Transverse colon (tissue), 4 donors: ENCODE measurements at regions not wholly inside any gene's neighbourhood (a gene's known extent, or its start where the extent isn't known, plus 50 kb on each side); places are given as distances from the start of the nearest gene placed in this dataset.

ENCODE experiments used
- DNase-seq: peaks from one replicate; pipeline ENCODE4 v3.0.0-alpha.2; 2019
- H3K27ac ChIP-seq, 4 donors: fragments of 200-600 bp; sonication (generic); 2 replicates each; pipeline ENCODE4 v1.5.1; 2016 to 2018; ENCODE audit warnings: inconsistent platforms in 4 of 4
- H3K27me3 ChIP-seq: fragments of 200-600 bp; sonication (generic); 2 replicates; pipeline ENCODE4 v1.5.1; 2017; ENCODE audit warnings: inconsistent platforms
- H3K36me3 ChIP-seq, 4 donors: fragments of 200-600 bp; sonication (generic); 2 replicates each; pipeline ENCODE4 v1.5.1; 2017 to 2019; ENCODE audit warnings: inconsistent platforms in 4 of 4
- H3K4me1 ChIP-seq, 4 donors: fragments of 200-600 bp; sonication (generic); 2 replicates each; pipeline ENCODE4 v1.5.1; 2017 to 2020; ENCODE audit warnings: inconsistent platforms in 4 of 4
- H3K4me3 ChIP-seq, 4 donors: fragments of 200-600 bp; sonication (generic); 1 replicate in 1 of 4; 2 replicates in 3 of 4; pipeline versions ENCODE4 v1.5.1 to v1.6.1; 2017 to 2019; ENCODE audit warnings: inconsistent platforms in 4 of 4
- H3K9me3 ChIP-seq, 2 donors: fragments of 200-600 bp; sonication (generic); 2 replicates each; pipeline ENCODE4 v1.5.1; 2017 to 2019; ENCODE audit warnings: inconsistent platforms in 2 of 2
- CTCF ChIP-seq, 5 experiments: fragments of 200-600 bp in 3 of 5; fragments of 450-650 bp in 2 of 5; sonication (generic) in 3 of 5; IDR thresholded peaks; 1 replicate in 2 of 5; 2 replicates in 3 of 5; pipeline ENCODE4 v1.5.1; 2016 to 2017; ENCODE audit warnings: antibody characterized with exemption in 5 of 5, inconsistent platforms in 3 of 5, mild to moderate bottlenecking in 2 of 5, moderate library complexity in 1 of 5
- EP300 ChIP-seq: sonication (generic); formaldehyde crosslinking; IDR thresholded peaks from one replicate; pipeline ENCODE4 v1.6.1; 2017; ENCODE audit warnings: antibody characterized with exemption, low read depth
- POLR2A ChIP-seq: fragments of 450-650 bp; IDR thresholded peaks from one replicate; pipeline ENCODE4 v1.6.1; 2016; ENCODE audit warnings: antibody characterized with exemption, mild to moderate bottlenecking, moderate library complexity
- POLR2AphosphoS5 ChIP-seq, 3 donors: sonication (generic); formaldehyde crosslinking; IDR thresholded peaks; one replicate each; pipeline ENCODE4 v1.6.1; 2016; ENCODE audit warnings: antibody characterized with exemption in 3 of 3
- WGBS, 2 donors: methylation state at CpG; one replicate each; pipeline ENCODE4 v1.1.5; 2018; ENCODE audit warnings: low coverage in 1 of 2; 5-methylcytosine and 5-hydroxymethylcytosine counted together
- in situ Hi-C, 4 donors: fragments of 200-750 bp; cut with MboI; loops; one replicate each; pipeline versions ENCODE4 v1.15.0 to v1.15.1; 2017; ENCODE audit warnings: low sequenced_read_pairs in 3 of 4, low pct_ligation_motif_present in 1 of 4, low pct_unique_long_range_greater_than_20kb in 1 of 4
- intact Hi-C: fragments of 100-400 bp; cut with DNase I; formaldehyde crosslinking; loops from one replicate; pipeline ENCODE4 v1.15.1; 2023; ENCODE audit warnings: low total_unique reads

- WGBS, 2 donors, result 92% methylated on average over 1 of the region's 1 CpG
- in situ Hi-C loops, result no loop called here
- peaks cover 0 to 3% of the 10 kb centered on the region in 2 donors for H3K9me3 ChIP-seq
- no peaks in the 10 kb centered on the region for H3K27me3 ChIP-seq
- DNase-seq, result no peak
- no peak overlapping the region for H3K4me3 ChIP-seq
- no peak overlapping the region for H3K27ac ChIP-seq
- no peaks in the 10 kb centered on the region for H3K36me3 ChIP-seq
- TF ChIP-seq POLR2A (no peak), POLR2AphosphoS5 (IDR thresholded peaks at IDR 0.05) (no peak)
- H3K4me1 ChIP-seq, result no peaks in the 10 kb centered on the region
- intact Hi-C loops, result no loop called here
These were observed 140.6 kb upstream of the STARD13 start for GRCh38 chr13:33426131-33426530.

- no peaks in the 10 kb centered on the region for H3K27me3 ChIP-seq
- H3K4me1 ChIP-seq, result no peaks in the 10 kb centered on the region
- no peak overlapping the region for H3K27ac ChIP-seq
- 92 to 95% methylated on average over 6 of the region's 6 CpGs for WGBS, 2 donors
- no peak for DNase-seq
- H3K36me3 ChIP-seq, result no peaks in the 10 kb centered on the region
- no peak overlapping the region for H3K4me3 ChIP-seq
- TF ChIP-seq EP300 (no peak), CTCF (IDR thresholded peaks at IDR 0.05) (no peak), POLR2A (no peak), POLR2AphosphoS5 (IDR thresholded peaks at IDR 0.05) (no peak)
- in situ Hi-C loops (no loop called here), intact Hi-C loops (no loop called here)
- H3K9me3 ChIP-seq, result no peaks in the 10 kb centered on the region
These were observed 147.8 kb upstream of the STARD13 start for GRCh38 chr13:33433316-33433715.

GRCh38 chr13:33434676-33435075 lies 149.1 kb upstream of the STARD13 start:
- Histone ChIP-seq H3K9me3 (no peaks in the 10 kb centered on the region), H3K4me1 (no peaks in the 10 kb centered on the region), H3K4me3 (no peak overlapping the region), H3K36me3 (no peaks in the 10 kb centered on the region), H3K27ac (no peak overlapping the region), H3K27me3 (no peaks in the 10 kb centered on the region)
- 78 to 82% methylated on average over 2 of the region's 2 CpGs for WGBS, 2 donors
- in situ Hi-C loops, result no loop called here
- TF ChIP-seq EP300 (no peak), POLR2A (no peak), CTCF (IDR thresholded peaks at IDR 0.05) (no peak), POLR2AphosphoS5 (IDR thresholded peaks at IDR 0.05) (no peak)
- DNase-seq, result no peak
- intact Hi-C loops, result no loop called here

- Histone ChIP-seq H3K36me3 (no peaks in the 10 kb centered on the region), H3K4me1 (no peaks in the 10 kb centered on the region), H3K27me3 (no peaks in the 10 kb centered on the region), H3K27ac (no peak overlapping the region), H3K4me3 (no peak overlapping the region), H3K9me3 (no peaks in the 10 kb centered on the region)
- WGBS, 2 donors, result 95 to 97% methylated on average over 2 of the region's 2 CpGs
- TF ChIP-seq POLR2A, result no peak
- no peak for TF ChIP-seq CTCF (IDR thresholded peaks at IDR 0.05)
- TF ChIP-seq EP300, result no peak
- TF ChIP-seq POLR2AphosphoS5 (IDR thresholded peaks at IDR 0.05), result no peak
- no peak for DNase-seq
- in situ Hi-C loops, result no loop called here
- intact Hi-C loops, result no loop called here
These were observed 149.7 kb upstream of the STARD13 start for GRCh38 chr13:33435207-33435606.

GRCh38 chr13:33438918-33439317 lies 153.4 kb upstream of the STARD13 start:
- WGBS, 2 donors, result 80 to 92% methylated on average over 2 of the region's 2 CpGs
- Histone ChIP-seq H3K4me3 (no peak overlapping the region), H3K27me3 (no peaks in the 10 kb centered on the region), H3K36me3 (no peaks in the 10 kb centered on the region), H3K27ac (no peak overlapping the region), H3K9me3 (no peaks in the 10 kb centered on the region), H3K4me1 (no peaks in the 10 kb centered on the region)
- intact Hi-C loops, result no loop called here
- no peak for DNase-seq
- TF ChIP-seq EP300 (no peak), CTCF (IDR thresholded peaks at IDR 0.05) (no peak), POLR2AphosphoS5 (IDR thresholded peaks at IDR 0.05) (no peak), POLR2A (no peak)
- in situ Hi-C loops, result no loop called here
